HG02642 (cell line): ENCODE measurements at regions not wholly inside any gene's neighbourhood (a gene's known extent, or its start where the extent isn't known, plus 50 kb on each side); places are given as distances from the start of the nearest gene placed in this dataset.

Source experiments
- ATAC-seq: cut with Tn5 transposase; IDR thresholded peaks from one replicate; pipeline ENCODE4 v1.9.1; 2021; ENCODE audit warnings: mild to moderate bottlenecking; ENCODE audit not compliant: unreplicated experiment, poor library complexity

- no peak for ATAC-seq
Observed at GRCh38 chr5:87095787-87096186, 171.9 kb upstream of the RASA1 start.

- ATAC-seq, result no peak
Observed at GRCh38 chr5:87097664-87098063, 170.0 kb upstream of the RASA1 start.

- ATAC-seq, result no peak
Observed at GRCh38 chr5:87099291-87099839, 168.3 kb upstream of the RASA1 start.

GRCh38 chr5:87099968-87100367, 167.7 kb upstream of the RASA1 start:
- no peak for ATAC-seq

GRCh38 chr5:87101321-87101720, 166.4 kb upstream of the RASA1 start:
- no peak for ATAC-seq

- ATAC-seq, result no peak
Observed at GRCh38 chr5:87102841-87103240, 164.8 kb upstream of the RASA1 start.

GRCh38 chr5:87103616-87104287, 163.9 kb upstream of the RASA1 start:
- ATAC-seq, result peak; percentile 92

GRCh38 chr5:87105577-87105976, 162.1 kb upstream of the RASA1 start:
- ATAC-seq, result no peak

- ATAC-seq, result no peak
Observed at GRCh38 chr5:87109746-87110145, 157.9 kb upstream of the RASA1 start.

- ATAC-seq, result no peak
Observed at GRCh38 chr5:87110721-87111120, 157.0 kb upstream of the RASA1 start.

GRCh38 chr5:87113861-87114260, 153.8 kb upstream of the RASA1 start:
- no peak for ATAC-seq

- no peak for ATAC-seq
Observed at GRCh38 chr5:87114631-87115030, 153.1 kb upstream of the RASA1 start.

- ATAC-seq, result no peak
Observed at GRCh38 chr5:87115839-87116364, 151.8 kb upstream of the RASA1 start.

GRCh38 chr5:87116825-87117512, 150.7 kb upstream of the RASA1 start:
- ATAC-seq, result peak; percentile 88

GRCh38 chr5:87119588-87119987, 148.1 kb upstream of the RASA1 start:
- no peak for ATAC-seq

- peak; percentile 32 for ATAC-seq
Observed at GRCh38 chr5:87120518-87121303, 147.0 kb upstream of the RASA1 start.

- peak; percentile 83 for ATAC-seq
Observed at GRCh38 chr5:87121304-87122150, 146.2 kb upstream of the RASA1 start.

GRCh38 chr5:87122151-87122977, 145.3 kb upstream of the RASA1 start:
- ATAC-seq, result no peak

GRCh38 chr5:87125766-87126165, 141.9 kb upstream of the RASA1 start:
- no peak for ATAC-seq
